ENCODE measurements at regions not wholly inside any gene's neighbourhood (a gene's known extent, or its start where the extent isn't known, plus 50 kb on each side); places are given as distances from the start of the nearest gene placed in this dataset.

- Mint-ChIP-seq H3K9me3 (no peaks in the 10 kb centered on the region), H3K27ac (no peak overlapping the region), H3K4me3 (no peak overlapping the region), H3K36me3 (ENCODE audit: low read depth) (no peaks in the 10 kb centered on the region), H3K4me1 (peaks cover 6% of the 10 kb centered on the region), H3K27me3 (no peaks in the 10 kb centered on the region)
- intact Hi-C loops (cut with micrococcal nuclease): no loop called here
- ChIA-PET CTCF (no interaction called here), POLR2A (no interaction called here)
- ATAC-seq (ENCODE audit: low read depth) (no peak), DNase-seq (no peak)
- no peak for TF ChIP-seq CTCF (IDR thresholded peaks at IDR 0.05)
Observed at GRCh38 chr6:141151710-141152417, 980.9 kb upstream of the GJE1 start.

DNA sequence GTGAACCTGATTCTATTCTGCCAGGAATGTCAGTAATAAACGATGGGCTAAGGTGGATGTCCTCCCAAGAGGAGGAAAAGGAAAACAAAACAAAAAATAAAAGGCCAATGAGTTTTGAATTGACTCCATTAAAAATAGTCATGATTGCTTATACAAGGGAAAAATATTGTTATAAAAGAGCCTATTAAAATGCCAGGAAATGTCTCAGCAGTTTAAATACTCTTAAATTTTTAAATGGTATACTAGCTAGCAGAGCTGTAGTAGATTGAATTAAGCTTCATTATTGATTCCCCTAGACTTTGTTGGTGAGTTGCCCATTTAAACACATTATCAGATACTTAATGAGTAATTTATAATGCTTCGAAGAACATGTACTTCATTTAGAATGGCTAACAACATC, 990.9 kb upstream of the GJE1 start:
- ChIA-PET CTCF (no interaction called here), POLR2A (no interaction called here)
- no peak overlapping the region for H3K27ac Mint-ChIP-seq
- no peaks in the 10 kb centered on the region for H3K4me1 Mint-ChIP-seq
- TF ChIP-seq CTCF (IDR thresholded peaks at IDR 0.05): no peak
- DNase-seq (no peak), ATAC-seq (ENCODE audit: low read depth) (no peak)
- H3K9me3 Mint-ChIP-seq: no peaks in the 10 kb centered on the region
- no peak overlapping the region for H3K4me3 Mint-ChIP-seq
- no peaks in the 10 kb centered on the region for H3K36me3 Mint-ChIP-seq (ENCODE audit: low read depth)
- H3K27me3 Mint-ChIP-seq: no peaks in the 10 kb centered on the region
- intact Hi-C loops (cut with micrococcal nuclease): no loop called here

DNA sequence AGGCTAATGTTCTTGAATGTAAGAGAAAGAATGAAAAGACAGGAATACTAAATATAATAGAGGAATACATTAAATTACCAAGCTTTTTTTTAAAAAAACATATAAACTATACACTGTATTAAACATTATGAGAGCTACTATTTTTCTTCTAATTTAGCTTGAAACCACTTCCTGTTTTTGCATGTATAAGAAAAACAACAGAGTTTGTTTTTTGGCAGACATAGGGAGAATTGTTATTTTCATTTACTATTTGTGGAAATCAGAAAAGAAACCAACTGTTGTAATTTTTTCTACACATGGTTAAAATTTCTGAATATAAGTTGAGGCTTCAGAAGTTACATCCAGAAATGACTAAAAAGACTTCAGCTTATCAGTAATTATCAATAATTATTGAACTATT, 991.8 kb upstream of the GJE1 start:
- Mint-ChIP-seq H3K4me3 (no peak overlapping the region), H3K27ac (no peak overlapping the region), H3K36me3 (ENCODE audit: low read depth) (no peaks in the 10 kb centered on the region), H3K4me1 (no peaks in the 10 kb centered on the region), H3K9me3 (no peaks in the 10 kb centered on the region), H3K27me3 (no peaks in the 10 kb centered on the region)
- intact Hi-C loops (cut with micrococcal nuclease): no loop called here
- no peak for ATAC-seq (ENCODE audit: low read depth)
- DNase-seq: no peak
- CTCF ChIA-PET: no interaction called here
- no peak for TF ChIP-seq CTCF (IDR thresholded peaks at IDR 0.05)
- POLR2A ChIA-PET: no interaction called here

GRCh38 chr6:141139461-141139860, 993.3 kb upstream of the GJE1 start:
- Mint-ChIP-seq H3K4me1 (no peaks in the 10 kb centered on the region), H3K4me3 (no peak overlapping the region), H3K36me3 (ENCODE audit: low read depth) (no peaks in the 10 kb centered on the region), H3K9me3 (no peaks in the 10 kb centered on the region), H3K27ac (no peak overlapping the region), H3K27me3 (no peaks in the 10 kb centered on the region)
- intact Hi-C loops (cut with micrococcal nuclease): loop anchor here (10.0 kb wide), 1 partner anchor 425 kb away; no protein-coding TSS in a partner anchor
- TF ChIP-seq CTCF (IDR thresholded peaks at IDR 0.05): no peak
- no peak for ATAC-seq (ENCODE audit: low read depth)
- ChIA-PET POLR2A (no interaction called here), CTCF (no interaction called here)
- no peak for DNase-seq

GRCh38 chr6:141134723-141135122, 998.0 kb upstream of the GJE1 start:
- ChIA-PET CTCF (no interaction called here), POLR2A (no interaction called here)
- intact Hi-C loops (cut with micrococcal nuclease): loop anchor here (10.0 kb wide), 1 partner anchor 430 kb away; no protein-coding TSS in a partner anchor
- no peak for DNase-seq
- H3K4me1 Mint-ChIP-seq: no peaks in the 10 kb centered on the region
- no peak overlapping the region for H3K4me3 Mint-ChIP-seq
- no peaks in the 10 kb centered on the region for H3K36me3 Mint-ChIP-seq (ENCODE audit: low read depth)
- no peaks in the 10 kb centered on the region for H3K9me3 Mint-ChIP-seq
- H3K27me3 Mint-ChIP-seq: no peaks in the 10 kb centered on the region
- TF ChIP-seq CTCF (IDR thresholded peaks at IDR 0.05): no peak
- ATAC-seq (ENCODE audit: low read depth): no peak
- no peak overlapping the region for H3K27ac Mint-ChIP-seq
